Osteocyte (in vitro differentiated cells): ENCODE measurements at regions not wholly inside any gene's neighbourhood (a gene's known extent, or its start where the extent isn't known, plus 50 kb on each side); places are given as distances from the start of the nearest gene placed in this dataset.

Experiments
- DNase-seq: peaks from one replicate; pipeline ENCODE4 v3.0.0; 2021; ENCODE audit warnings: mixed read lengths; ENCODE audit not compliant: unreplicated experiment; ENCODE audit errors: extremely low spot score
- H3K27ac Mint-ChIP-seq: one replicate; pipeline ENCODE4 v1.8.0; 2021; ENCODE audit warnings: mild to moderate bottlenecking, mixed read lengths; ENCODE audit not compliant: unreplicated experiment
- H3K27me3 Mint-ChIP-seq: one replicate; pipeline ENCODE4 v1.8.0; 2021; ENCODE audit warnings: mixed read lengths; ENCODE audit not compliant: unreplicated experiment
- H3K36me3 Mint-ChIP-seq: one replicate; pipeline ENCODE4 v1.8.0; 2021; ENCODE audit warnings: mixed read lengths; ENCODE audit not compliant: unreplicated experiment
- H3K4me1 Mint-ChIP-seq: one replicate; pipeline ENCODE4 v1.8.0; 2021; ENCODE audit warnings: mixed read lengths; ENCODE audit not compliant: unreplicated experiment
- H3K4me3 Mint-ChIP-seq: one replicate; pipeline ENCODE4 v1.8.0; 2021; ENCODE audit warnings: mild to moderate bottlenecking, moderate library complexity, mixed read lengths; ENCODE audit not compliant: unreplicated experiment
- H3K9me3 Mint-ChIP-seq: one replicate; pipeline ENCODE4 v1.8.0; 2021; ENCODE audit warnings: mixed read lengths; ENCODE audit not compliant: unreplicated experiment
- TF ChIP-seq, protein P1 (sequence below): fragments of 200-600 bp; sonication (generic); IDR thresholded peaks from 2 replicates; pipeline ENCODE4 v1.5.0; 2021; ENCODE audit warnings: antibody characterized with exemption, mild to moderate bottlenecking, moderate library complexity

DNA sequence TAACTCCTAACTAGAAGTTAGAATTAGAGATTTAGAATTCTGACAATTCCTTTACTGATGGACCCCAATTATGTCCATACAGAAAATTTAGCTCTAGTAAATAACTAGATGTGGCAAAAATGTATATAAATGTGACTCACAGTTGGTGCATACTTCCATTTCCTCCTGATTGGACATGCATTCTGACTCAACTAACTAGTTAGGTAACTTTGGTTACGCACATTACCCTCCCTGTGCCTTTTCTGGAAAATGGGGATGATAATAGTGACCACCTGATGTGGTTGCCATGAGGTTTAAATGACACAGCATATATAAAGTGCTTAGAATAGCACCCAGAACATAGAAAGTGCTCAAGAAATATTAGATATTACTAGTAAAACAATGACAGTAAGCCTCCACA is 550.0 kb upstream of the SALL1 start:
- H3K4me3 Mint-ChIP-seq = no peak overlapping the region
- no peak overlapping the region for H3K27ac Mint-ChIP-seq
- TF ChIP-seq, protein P1, sequence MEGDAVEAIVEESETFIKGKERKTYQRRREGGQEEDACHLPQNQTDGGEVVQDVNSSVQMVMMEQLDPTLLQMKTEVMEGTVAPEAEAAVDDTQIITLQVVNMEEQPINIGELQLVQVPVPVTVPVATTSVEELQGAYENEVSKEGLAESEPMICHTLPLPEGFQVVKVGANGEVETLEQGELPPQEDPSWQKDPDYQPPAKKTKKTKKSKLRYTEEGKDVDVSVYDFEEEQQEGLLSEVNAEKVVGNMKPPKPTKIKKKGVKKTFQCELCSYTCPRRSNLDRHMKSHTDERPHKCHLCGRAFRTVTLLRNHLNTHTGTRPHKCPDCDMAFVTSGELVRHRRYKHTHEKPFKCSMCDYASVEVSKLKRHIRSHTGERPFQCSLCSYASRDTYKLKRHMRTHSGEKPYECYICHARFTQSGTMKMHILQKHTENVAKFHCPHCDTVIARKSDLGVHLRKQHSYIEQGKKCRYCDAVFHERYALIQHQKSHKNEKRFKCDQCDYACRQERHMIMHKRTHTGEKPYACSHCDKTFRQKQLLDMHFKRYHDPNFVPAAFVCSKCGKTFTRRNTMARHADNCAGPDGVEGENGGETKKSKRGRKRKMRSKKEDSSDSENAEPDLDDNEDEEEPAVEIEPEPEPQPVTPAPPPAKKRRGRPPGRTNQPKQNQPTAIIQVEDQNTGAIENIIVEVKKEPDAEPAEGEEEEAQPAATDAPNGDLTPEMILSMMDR = no peak

GRCh38 chr16:51699686-51700396 is 548.8 kb upstream of the SALL1 start:
- Mint-ChIP-seq H3K9me3 (peaks cover 12% of the 10 kb centered on the region), H3K27me3 (no peaks in the 10 kb centered on the region), H3K36me3 (no peaks in the 10 kb centered on the region), H3K4me1 (no peaks in the 10 kb centered on the region), H3K4me3 (no peak overlapping the region), H3K27ac (no peak overlapping the region)
- no peak for DNase-seq
- TF ChIP-seq, protein P1 = no peak

More for the DNA sequence above, 550.0 kb upstream of the SALL1 start:
- Mint-ChIP-seq H3K4me1 (no peaks in the 10 kb centered on the region), H3K36me3 (no peaks in the 10 kb centered on the region), H3K9me3 (peaks cover 18% of the 10 kb centered on the region), H3K27me3 (no peaks in the 10 kb centered on the region)
- DNase-seq = no peak

DNA sequence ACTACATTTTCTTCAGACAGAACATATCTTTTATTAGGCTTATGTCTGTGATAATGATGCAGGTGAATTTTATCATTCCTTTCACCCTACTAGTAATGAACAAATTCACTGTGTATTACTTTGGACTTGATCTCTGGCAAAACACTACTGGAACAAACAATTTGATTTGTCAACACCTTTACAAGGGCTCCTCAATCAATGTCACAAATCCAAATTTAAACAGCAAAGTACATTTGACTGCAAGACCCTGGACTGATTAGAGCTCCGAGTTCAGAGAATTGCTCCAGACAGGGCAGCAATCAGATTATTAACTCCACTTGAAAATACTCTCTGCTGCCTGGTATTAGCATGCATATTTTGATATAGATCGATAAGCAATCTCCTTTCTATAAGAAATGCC is 547.6 kb upstream of the SALL1 start:
- H3K36me3 Mint-ChIP-seq = no peaks in the 10 kb centered on the region
- no peak for DNase-seq
- no peak overlapping the region for H3K4me3 Mint-ChIP-seq
- no peaks in the 10 kb centered on the region for H3K27me3 Mint-ChIP-seq
- no peak overlapping the region for H3K27ac Mint-ChIP-seq
- no peaks in the 10 kb centered on the region for H3K4me1 Mint-ChIP-seq
- TF ChIP-seq, protein P1 = no peak
- H3K9me3 Mint-ChIP-seq = peaks cover 9% of the 10 kb centered on the region

DNA sequence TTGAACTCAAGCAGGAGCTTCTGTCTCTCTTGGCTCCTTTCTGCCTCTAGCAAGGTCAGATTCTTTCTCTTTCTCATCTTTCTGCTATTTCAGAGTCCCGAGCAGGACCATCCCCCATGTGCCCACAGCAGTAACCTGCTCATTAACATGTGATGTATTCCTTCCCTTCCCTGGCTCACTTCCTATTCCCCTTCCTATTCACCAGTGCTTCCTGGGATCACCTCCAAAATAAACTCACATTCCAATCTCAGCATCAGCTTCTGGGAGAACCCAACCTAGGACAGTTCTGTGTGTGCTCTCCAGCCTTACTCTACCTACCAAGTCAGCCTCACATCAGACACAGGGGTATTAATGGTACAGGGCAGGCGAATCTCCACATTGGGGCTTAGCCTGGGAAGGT is 546.4 kb upstream of the SALL1 start:
- peaks cover 17% of the 10 kb centered on the region for H3K9me3 Mint-ChIP-seq
- no peak for DNase-seq
- TF ChIP-seq, protein P1 = no peak

DNA sequence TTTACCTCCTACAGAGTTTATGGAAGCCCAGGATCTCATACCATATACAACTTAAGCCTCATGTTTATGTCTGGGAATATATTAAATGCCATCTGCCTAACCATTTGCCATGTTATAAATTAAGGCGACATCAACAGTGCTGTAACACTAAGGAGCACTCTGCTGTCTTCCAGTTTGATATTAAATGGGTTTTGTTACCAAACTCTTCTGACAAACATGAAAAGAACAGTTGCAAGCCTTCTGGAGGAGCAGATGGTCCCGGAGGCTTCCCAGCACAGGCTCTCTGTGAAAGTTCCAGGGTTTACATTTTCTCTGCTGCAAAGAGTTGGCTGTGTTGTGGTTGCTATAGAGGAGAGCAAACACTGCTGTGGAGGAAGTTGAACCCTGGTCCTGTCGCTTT is 545.3 kb upstream of the SALL1 start:
- no peaks in the 10 kb centered on the region for H3K27me3 Mint-ChIP-seq
- no peak overlapping the region for H3K4me3 Mint-ChIP-seq

More for the DNA sequence above, 546.4 kb upstream of the SALL1 start:
- no peak overlapping the region for H3K4me3 Mint-ChIP-seq
- H3K36me3 Mint-ChIP-seq = no peaks in the 10 kb centered on the region
- no peaks in the 10 kb centered on the region for H3K4me1 Mint-ChIP-seq
- H3K27ac Mint-ChIP-seq = no peak overlapping the region
- no peaks in the 10 kb centered on the region for H3K27me3 Mint-ChIP-seq

More for the DNA sequence above, 545.3 kb upstream of the SALL1 start:
- H3K27ac Mint-ChIP-seq = no peak overlapping the region
- no peaks in the 10 kb centered on the region for H3K4me1 Mint-ChIP-seq
- peaks cover 23% of the 10 kb centered on the region for H3K9me3 Mint-ChIP-seq
- no peaks in the 10 kb centered on the region for H3K36me3 Mint-ChIP-seq
- no peak for DNase-seq
- TF ChIP-seq, protein P1 = no peak
